ENCODE measurements at regions not wholly inside any gene's neighbourhood (a gene's known extent, or its start where the extent isn't known, plus 50 kb on each side); places are given as distances from the start of the nearest gene placed in this dataset.

DNA sequence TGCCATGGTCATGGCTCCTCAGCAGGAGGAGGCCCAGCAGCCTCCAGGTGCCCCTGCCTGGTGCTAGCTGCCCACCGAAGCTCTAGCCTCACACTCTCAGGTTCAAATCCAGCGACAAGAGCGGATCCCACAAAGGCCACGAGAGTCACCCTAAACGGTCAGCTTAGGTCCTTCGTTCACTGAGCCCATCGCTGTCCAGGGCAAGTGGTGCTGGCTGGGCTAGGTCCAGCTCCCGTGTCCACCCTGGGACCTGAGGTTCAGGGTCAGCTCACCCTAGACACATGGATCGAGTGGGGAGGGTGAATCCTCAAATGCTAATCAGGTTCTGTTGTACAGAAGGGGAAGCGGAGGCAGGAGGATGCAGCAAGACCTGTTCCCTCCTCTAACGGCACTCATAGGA lies 171.9 kb upstream of the SULF2 start:
- TF ChIP-seq, protein P1, sequence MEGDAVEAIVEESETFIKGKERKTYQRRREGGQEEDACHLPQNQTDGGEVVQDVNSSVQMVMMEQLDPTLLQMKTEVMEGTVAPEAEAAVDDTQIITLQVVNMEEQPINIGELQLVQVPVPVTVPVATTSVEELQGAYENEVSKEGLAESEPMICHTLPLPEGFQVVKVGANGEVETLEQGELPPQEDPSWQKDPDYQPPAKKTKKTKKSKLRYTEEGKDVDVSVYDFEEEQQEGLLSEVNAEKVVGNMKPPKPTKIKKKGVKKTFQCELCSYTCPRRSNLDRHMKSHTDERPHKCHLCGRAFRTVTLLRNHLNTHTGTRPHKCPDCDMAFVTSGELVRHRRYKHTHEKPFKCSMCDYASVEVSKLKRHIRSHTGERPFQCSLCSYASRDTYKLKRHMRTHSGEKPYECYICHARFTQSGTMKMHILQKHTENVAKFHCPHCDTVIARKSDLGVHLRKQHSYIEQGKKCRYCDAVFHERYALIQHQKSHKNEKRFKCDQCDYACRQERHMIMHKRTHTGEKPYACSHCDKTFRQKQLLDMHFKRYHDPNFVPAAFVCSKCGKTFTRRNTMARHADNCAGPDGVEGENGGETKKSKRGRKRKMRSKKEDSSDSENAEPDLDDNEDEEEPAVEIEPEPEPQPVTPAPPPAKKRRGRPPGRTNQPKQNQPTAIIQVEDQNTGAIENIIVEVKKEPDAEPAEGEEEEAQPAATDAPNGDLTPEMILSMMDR (conservative IDR thresholded peaks at IDR 0.05 in 1 of 2, IDR thresholded peaks at IDR 0.05 in 1 of 2; ENCODE audit: extremely low read depth in 1 of 2, insufficient read depth in 1 of 2, low read depth in 1 of 2, low read length in 2 of 2) = no peak
- TF ChIP-seq EZH2 (IDR thresholded peaks at IDR 0.05; ENCODE audit: borderline replicate concordance, low read length) = no peak

All from mammary epithelial cell (primary cell).